OCI-LY7 (cell line): ENCODE measurements at regions not wholly inside any gene's neighbourhood (a gene's known extent, or its start where the extent isn't known, plus 50 kb on each side); places are given as distances from the start of the nearest gene placed in this dataset.

Experiments used
- BruUV-seq: library from RNA; stranded (reverse); fragments of 400-500 nt; replicated peaks from 2 replicates; lab custom pipeline; 2021; lab: Mats Ljungman, UMichigan
- CTCF ChIA-PET: fragments of 300-600 bp; sonication (Branson Sonifier 250); formaldehyde crosslinking; loops from one replicate; lab custom pipeline; 2022; ENCODE audit warnings: antibody characterized with exemption; ENCODE audit not compliant: unreplicated experiment; lab: Charles Lee
- POLR2A ChIA-PET: fragments of 300-600 bp; sonication (Branson Sonifier 250); formaldehyde crosslinking; loops from one replicate; lab custom pipeline; 2022; ENCODE audit warnings: antibody characterized with exemption; lab: Charles Lee
- DNase-seq: peaks from one replicate; pipeline ENCODE4 v3.0.0-alpha.2; 2015; ENCODE audit warnings: low spot score
- H2AFZ ChIP-seq: fragments of 200-600 bp; sonication (generic), shearing (Covaris generic); 2 replicates; pipeline ENCODE4 v1.6.1; 2014; ENCODE audit warnings: mild to moderate bottlenecking, antibody characterized with exemption, low read length, moderate library complexity
- H3K27ac ChIP-seq: fragments of 200-600 bp; sonication (generic); 2 replicates; pipeline ENCODE4 v1.5.1; 2014; ENCODE audit warnings: mixed run types, low read depth, mild to moderate bottlenecking, moderate library complexity, low read length, inconsistent platforms; ENCODE audit not compliant: poor library complexity, severe bottlenecking
- H3K36me3 ChIP-seq: fragments of 200-600 bp; sonication (generic); 2 replicates; pipeline ENCODE4 v1.6.1; 2014; ENCODE audit warnings: mild to moderate bottlenecking, antibody characterized with exemption, low read length, moderate library complexity, mixed read lengths; ENCODE audit not compliant: insufficient read depth
- H3K4me1 ChIP-seq: fragments of 200-600 bp; sonication (generic); 2 replicates; pipeline ENCODE4 v1.5.1; 2014; ENCODE audit warnings: mild to moderate bottlenecking, low read length; ENCODE audit not compliant: insufficient read depth, poor library complexity, severe bottlenecking
- H3K4me2 ChIP-seq: fragments of 200-600 bp; sonication (generic); 2 replicates; pipeline ENCODE4 v1.6.1; 2014; ENCODE audit warnings: mild to moderate bottlenecking, low read length
- H3K4me3 ChIP-seq: fragments of 200-600 bp; sonication (generic); 2 replicates; pipeline ENCODE4 v1.5.1; 2014; ENCODE audit warnings: mild to moderate bottlenecking, low read depth, low read length; ENCODE audit not compliant: poor library complexity, severe bottlenecking
- H3K79me2 ChIP-seq: fragments of 200-600 bp; sonication (generic); 2 replicates; pipeline ENCODE4 v1.6.1; 2016; ENCODE audit warnings: low read depth, mild to moderate bottlenecking, low read length, moderate library complexity, mixed read lengths; ENCODE audit not compliant: insufficient read depth
- H3K9me2 ChIP-seq: fragments of 200-600 bp; sonication (generic); 2 replicates; pipeline ENCODE4 v1.6.1; 2016; ENCODE audit warnings: mild to moderate bottlenecking, low read length, mixed read lengths; ENCODE audit not compliant: insufficient read depth
- H3K9me3 ChIP-seq: fragments of 200-600 bp; sonication (generic); 2 replicates; pipeline ENCODE4 v1.6.1; 2014; ENCODE audit warnings: mild to moderate bottlenecking, mixed run types, low read length, mixed read lengths
- H4K20me1 ChIP-seq: fragments of 200-600 bp; sonication (generic); 2 replicates; pipeline ENCODE4 v1.6.1; 2014; ENCODE audit warnings: mild to moderate bottlenecking, antibody characterized with exemption, low read length, moderate library complexity, mixed read lengths; ENCODE audit not compliant: insufficient read depth
- EZH2phosphoT487 ChIP-seq: fragments of 200-600 bp; sonication (generic); IDR thresholded peaks from 2 replicates; pipeline ENCODE4 v1.6.1; 2018; ENCODE audit warnings: low read depth, borderline replicate concordance, mild to moderate bottlenecking, mixed run types, antibody characterized with exemption, low read length, moderate library complexity, mixed read lengths
- intact Hi-C: fragments of 100-400 bp; cut with micrococcal nuclease; formaldehyde crosslinking; loops from one replicate; pipeline ENCODE4 v1.10.0; 2022; ENCODE audit not compliant: unreplicated experiment
- TF ChIP-seq, protein P1 (sequence below): fragments of 200-600 bp; sonication (generic); conservative IDR thresholded peaks from 2 replicates; pipeline ENCODE4 v1.5.1; 2014; ENCODE audit warnings: mild to moderate bottlenecking, antibody characterized with exemption, low read length, moderate library complexity, mixed read lengths

DNA sequence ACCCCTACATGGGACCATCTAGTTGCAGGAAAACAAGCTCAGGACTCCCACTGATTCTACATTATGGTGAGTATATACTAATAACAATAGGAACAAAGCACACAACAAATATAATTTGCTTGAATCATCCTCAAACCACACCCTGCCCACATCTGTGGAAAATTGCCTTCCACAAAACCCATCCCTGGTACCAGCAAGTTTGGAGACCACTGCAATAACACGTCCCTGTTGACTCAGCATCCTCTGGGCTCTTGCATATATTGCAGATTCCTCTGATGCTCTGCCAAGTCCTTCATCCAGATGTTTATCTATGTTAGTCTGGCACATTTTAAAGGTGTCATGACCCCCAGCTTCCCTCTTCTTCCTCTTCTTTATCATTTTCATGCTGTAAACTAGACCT lies 138.4 kb downstream of the PCTP start:
- no peak for DNase-seq
- H3K79me2 ChIP-seq = no peaks in the 10 kb centered on the region
- H3K9me3 ChIP-seq = no peaks in the 10 kb centered on the region
- H3K4me2 ChIP-seq = no peak overlapping the region
- no peak overlapping the region for H2AFZ ChIP-seq
- CTCF ChIA-PET = no interaction called here
- TF ChIP-seq, protein P1, sequence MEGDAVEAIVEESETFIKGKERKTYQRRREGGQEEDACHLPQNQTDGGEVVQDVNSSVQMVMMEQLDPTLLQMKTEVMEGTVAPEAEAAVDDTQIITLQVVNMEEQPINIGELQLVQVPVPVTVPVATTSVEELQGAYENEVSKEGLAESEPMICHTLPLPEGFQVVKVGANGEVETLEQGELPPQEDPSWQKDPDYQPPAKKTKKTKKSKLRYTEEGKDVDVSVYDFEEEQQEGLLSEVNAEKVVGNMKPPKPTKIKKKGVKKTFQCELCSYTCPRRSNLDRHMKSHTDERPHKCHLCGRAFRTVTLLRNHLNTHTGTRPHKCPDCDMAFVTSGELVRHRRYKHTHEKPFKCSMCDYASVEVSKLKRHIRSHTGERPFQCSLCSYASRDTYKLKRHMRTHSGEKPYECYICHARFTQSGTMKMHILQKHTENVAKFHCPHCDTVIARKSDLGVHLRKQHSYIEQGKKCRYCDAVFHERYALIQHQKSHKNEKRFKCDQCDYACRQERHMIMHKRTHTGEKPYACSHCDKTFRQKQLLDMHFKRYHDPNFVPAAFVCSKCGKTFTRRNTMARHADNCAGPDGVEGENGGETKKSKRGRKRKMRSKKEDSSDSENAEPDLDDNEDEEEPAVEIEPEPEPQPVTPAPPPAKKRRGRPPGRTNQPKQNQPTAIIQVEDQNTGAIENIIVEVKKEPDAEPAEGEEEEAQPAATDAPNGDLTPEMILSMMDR = no peak
- TF ChIP-seq EZH2phosphoT487 = no peak
- intact Hi-C loops = no loop called here
- no peak overlapping the region for H3K4me3 ChIP-seq
- no peaks in the 10 kb centered on the region; the same call in 1 of the 2 replicates for H3K9me2 ChIP-seq
- no peaks in the 10 kb centered on the region for H4K20me1 ChIP-seq
- no peaks in the 10 kb centered on the region for H3K4me1 ChIP-seq
- POLR2A ChIA-PET = no interaction called here
- H3K27ac ChIP-seq = no peak overlapping the region
- BruUV-seq = no TSS peak
- no peaks in the 10 kb centered on the region for H3K36me3 ChIP-seq

DNA sequence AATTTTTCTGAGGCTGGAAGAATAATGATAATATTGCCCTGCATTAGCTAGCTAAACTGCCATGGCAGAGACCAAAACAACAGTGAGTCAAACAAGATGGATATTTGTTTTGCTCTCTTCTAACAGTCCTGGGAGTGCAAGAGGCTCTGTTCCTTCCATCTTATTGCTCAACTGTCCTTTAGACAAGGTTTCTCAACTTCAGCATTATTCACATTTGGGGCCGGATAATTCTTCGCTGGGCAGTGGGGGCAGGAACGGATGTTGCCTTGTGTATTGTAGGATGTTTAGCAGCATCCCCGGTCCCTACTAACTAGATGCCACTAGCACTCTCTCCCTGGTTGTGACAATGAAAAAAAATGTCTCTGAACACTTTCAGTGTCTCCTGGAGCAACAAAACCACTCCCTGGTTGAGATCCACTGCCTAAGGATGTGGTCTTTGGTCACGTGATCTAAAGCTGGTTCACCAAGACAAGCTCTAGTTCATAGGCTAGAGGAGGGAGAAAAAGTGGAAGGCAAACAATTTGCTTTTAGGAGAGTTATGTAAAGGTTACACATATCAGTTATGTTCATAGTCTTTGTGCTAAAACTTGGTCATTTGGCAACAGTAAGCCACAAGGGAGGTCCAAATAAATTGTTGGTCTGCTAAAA lies 144.4 kb downstream of the PCTP start:
- intact Hi-C loops = no loop called here
- Histone ChIP-seq H3K4me2 (no peak overlapping the region), H3K27ac (no peak overlapping the region), H3K36me3 (no peaks in the 10 kb centered on the region), H3K79me2 (no peaks in the 10 kb centered on the region), H2AFZ (no peak overlapping the region), H3K9me3 (no peaks in the 10 kb centered on the region), H3K4me3 (no peak overlapping the region), H3K4me1 (no peaks in the 10 kb centered on the region), H4K20me1 (no peaks in the 10 kb centered on the region), H3K9me2 (no peaks in the 10 kb centered on the region; the same call in 1 of the 2 replicates)
- TF ChIP-seq, protein P1 = no peak
- no peak for TF ChIP-seq EZH2phosphoT487
- BruUV-seq = no TSS peak
- ChIA-PET POLR2A (interaction anchor here (1.2 kb wide), 1 partner anchor 16 kb away, joined by 5 read pairs; no protein-coding TSS in a partner anchor), CTCF (no interaction called here)
- DNase-seq = no peak

DNA sequence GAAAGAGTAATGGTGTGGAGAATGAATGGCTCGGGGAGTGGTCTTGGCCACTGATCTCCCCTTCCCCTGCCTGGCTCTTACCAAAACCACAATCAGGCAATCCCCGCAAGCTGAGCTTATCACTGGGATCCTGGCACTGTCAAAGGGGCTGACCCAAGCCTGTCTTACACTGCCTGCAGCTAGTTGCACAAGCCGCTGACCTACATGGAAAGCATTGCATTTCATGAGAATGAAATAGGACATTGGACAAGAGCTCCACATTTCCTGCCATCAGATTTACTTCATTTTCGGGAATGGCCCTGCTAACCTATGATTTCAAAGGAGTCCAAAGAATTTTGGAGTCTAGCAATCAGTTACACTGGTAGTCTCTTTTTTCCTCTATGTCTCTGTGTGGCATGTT lies 146.4 kb downstream of the PCTP start:
- DNase-seq = no peak
- CTCF ChIA-PET = no interaction called here
- intact Hi-C loops = no loop called here
- Histone ChIP-seq H3K9me3 (no peaks in the 10 kb centered on the region), H3K9me2 (no peaks in the 10 kb centered on the region), H3K4me1 (no peaks in the 10 kb centered on the region), H3K4me2 (no peak overlapping the region), H2AFZ (no peak overlapping the region), H3K27ac (no peak overlapping the region), H3K79me2 (no peaks in the 10 kb centered on the region), H3K36me3 (no peaks in the 10 kb centered on the region), H4K20me1 (no peaks in the 10 kb centered on the region), H3K4me3 (no peak overlapping the region)
- BruUV-seq = no TSS peak
- POLR2A ChIA-PET = no interaction called here
- TF ChIP-seq EZH2phosphoT487 = no peak
- TF ChIP-seq, protein P1 = no peak
